ENCODE measurements at regions not wholly inside any gene's neighbourhood (a gene's known extent, or its start where the extent isn't known, plus 50 kb on each side); places are given as distances from the start of the nearest gene placed in this dataset.

DNA sequence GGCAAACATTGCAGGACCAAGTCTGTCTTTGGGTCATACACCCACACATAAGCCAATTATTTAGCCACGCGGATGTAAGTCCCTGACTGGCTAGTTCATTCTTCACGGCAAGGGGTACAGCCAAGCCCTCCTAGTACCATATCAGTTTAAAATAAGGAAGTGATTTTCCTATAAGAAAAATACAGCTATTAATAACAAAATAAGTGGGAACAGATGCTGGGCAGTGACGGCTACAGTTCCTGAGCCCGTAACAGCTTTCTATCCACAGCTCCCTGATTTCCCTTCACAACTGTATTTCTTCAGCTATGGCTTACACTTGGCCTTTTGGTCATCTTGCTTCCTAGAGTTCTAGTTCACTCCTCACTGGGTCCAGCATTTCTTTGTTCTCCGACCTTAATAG is 542.4 kb upstream of the C16orf82 start:
- Histone ChIP-seq H2AFZ (ENCODE audit: low read depth, low read length, poor library complexity, severe bottlenecking) (no peak overlapping the region), H3K36me3 (ENCODE audit: control insufficient read depth in 1 of 2, insufficient read depth in 2 of 2, low read length in 2 of 2) (no peaks in the 10 kb centered on the region), H3K9me2 (ENCODE audit: insufficient read depth) (no peaks in the 10 kb centered on the region), H3K9me3 (ENCODE audit: control insufficient read depth in 1 of 2, insufficient read depth in 1 of 2, low read depth in 1 of 2, low read length in 2 of 2) (peaks cover 3 to 4% of the 10 kb centered on the region in 2 experiments; a peak in 1 of 4 replicates), H3K4me3 (replicated peaks in 1 of 2; ENCODE audit: low read depth in 1 of 2, low read length in 2 of 2) (no peak overlapping the region), H3K4me2 (ENCODE audit: low read length) (no peak overlapping the region), H3K27me3 (ENCODE audit: insufficient read depth, low read length) (no peaks in the 10 kb centered on the region), H3K27ac (ENCODE audit: low read depth, low read length) (no peak overlapping the region), H3K9ac (ENCODE audit: low read length) (no peak overlapping the region), H3K4me1 (ENCODE audit: control insufficient read depth in 1 of 2, insufficient read depth in 2 of 2, low read length in 2 of 2) (no peaks in the 10 kb centered on the region), H3K79me2 (ENCODE audit: insufficient read depth, low read length) (no peaks in the 10 kb centered on the region), H4K20me1 (ENCODE audit: insufficient read depth) (no peaks in the 10 kb centered on the region)
- intact Hi-C loops (cut with micrococcal nuclease): no loop called here
- DNase-seq (ENCODE audit: low read depth, low spot score) (no peak), ATAC-seq (no peak)
- BruUV-seq (replicated peaks): no TSS peak
- POLR2A ChIA-PET: no interaction called here
- RAD21 ChIA-PET (ENCODE audit: low non-redundant PET in 1 of 2, low total read pairs in 2 of 2, uncharacterized antibody in 2 of 2, unreplicated experiment in 2 of 2): no interaction called here
- TF ChIP-seq EZH2phosphoT487 (IDR thresholded peaks at IDR 0.05; ENCODE audit: borderline replicate concordance) (no peak), CBX3 (IDR thresholded peaks at IDR 0.05; ENCODE audit: low read depth) (no peak)
- CTCF ChIA-PET: no interaction called here

- intact Hi-C loops (cut with micrococcal nuclease): no loop called here
- ChIA-PET CTCF (no interaction called here), RAD21 (ENCODE audit: low non-redundant PET in 1 of 2, low total read pairs in 2 of 2, uncharacterized antibody in 2 of 2, unreplicated experiment in 2 of 2) (no interaction called here), POLR2A (no interaction called here)
- Histone ChIP-seq H3K79me2 (ENCODE audit: insufficient read depth, low read length) (no peaks in the 10 kb centered on the region), H3K27ac (ENCODE audit: low read depth, low read length) (no peak overlapping the region), H3K36me3 (ENCODE audit: control insufficient read depth in 1 of 2, insufficient read depth in 2 of 2, low read length in 2 of 2) (no peaks in the 10 kb centered on the region), H2AFZ (ENCODE audit: low read depth, low read length, poor library complexity, severe bottlenecking) (no peak overlapping the region), H3K9me3 (ENCODE audit: control insufficient read depth in 1 of 2, insufficient read depth in 1 of 2, low read depth in 1 of 2, low read length in 2 of 2) (peaks cover 0 to 8% of the 10 kb centered on the region in 2 experiments; a peak in 1 of 4 replicates), H3K4me2 (ENCODE audit: low read length) (no peak overlapping the region), H4K20me1 (ENCODE audit: insufficient read depth) (no peaks in the 10 kb centered on the region), H3K9ac (ENCODE audit: low read length) (no peak overlapping the region), H3K9me2 (ENCODE audit: insufficient read depth) (no peaks in the 10 kb centered on the region), H3K4me3 (replicated peaks in 1 of 2; ENCODE audit: low read depth in 1 of 2, low read length in 2 of 2) (no peak overlapping the region), H3K4me1 (ENCODE audit: control insufficient read depth in 1 of 2, insufficient read depth in 2 of 2, low read length in 2 of 2) (no peaks in the 10 kb centered on the region), H3K27me3 (ENCODE audit: insufficient read depth, low read length) (no peaks in the 10 kb centered on the region)
- BruUV-seq (replicated peaks): no TSS peak
- ATAC-seq (no peak), DNase-seq (ENCODE audit: low read depth, low spot score) (no peak)
- TF ChIP-seq SIN3A (IDR thresholded peaks at IDR 0.05; ENCODE audit: low read depth) (no peak), EGR1 (IDR thresholded peaks at IDR 0.05; ENCODE audit: low read depth) (no peak), SP1 (IDR thresholded peaks at IDR 0.05; ENCODE audit: low read depth) (no peak), EZH2 (IDR thresholded peaks at IDR 0.05) (no peak), ATF3 (IDR thresholded peaks at IDR 0.05) (no peak), POLR2A (IDR thresholded peaks at IDR 0.05; ENCODE audit: borderline replicate concordance, extremely low read depth, insufficient read depth, insufficient read length) (no peak), EZH2phosphoT487 (IDR thresholded peaks at IDR 0.05; ENCODE audit: borderline replicate concordance) (no peak), RAD21 (IDR thresholded peaks at IDR 0.05; ENCODE audit: low read depth) (no peak), YY1 (IDR thresholded peaks at IDR 0.05; ENCODE audit: extremely low read depth, insufficient replicate concordance, low read depth, low read length) (no peak), ZNF274 (IDR thresholded peaks at IDR 0.05; ENCODE audit: low read depth, low read length) (no peak), REST (IDR thresholded peaks at IDR 0.05; ENCODE audit: low read depth) (no peak), TCF7L2 (IDR thresholded peaks at IDR 0.05; ENCODE audit: borderline replicate concordance, extremely low read depth, insufficient read depth, insufficient read length) (no peak)
- TF ChIP-seq, protein P1, sequence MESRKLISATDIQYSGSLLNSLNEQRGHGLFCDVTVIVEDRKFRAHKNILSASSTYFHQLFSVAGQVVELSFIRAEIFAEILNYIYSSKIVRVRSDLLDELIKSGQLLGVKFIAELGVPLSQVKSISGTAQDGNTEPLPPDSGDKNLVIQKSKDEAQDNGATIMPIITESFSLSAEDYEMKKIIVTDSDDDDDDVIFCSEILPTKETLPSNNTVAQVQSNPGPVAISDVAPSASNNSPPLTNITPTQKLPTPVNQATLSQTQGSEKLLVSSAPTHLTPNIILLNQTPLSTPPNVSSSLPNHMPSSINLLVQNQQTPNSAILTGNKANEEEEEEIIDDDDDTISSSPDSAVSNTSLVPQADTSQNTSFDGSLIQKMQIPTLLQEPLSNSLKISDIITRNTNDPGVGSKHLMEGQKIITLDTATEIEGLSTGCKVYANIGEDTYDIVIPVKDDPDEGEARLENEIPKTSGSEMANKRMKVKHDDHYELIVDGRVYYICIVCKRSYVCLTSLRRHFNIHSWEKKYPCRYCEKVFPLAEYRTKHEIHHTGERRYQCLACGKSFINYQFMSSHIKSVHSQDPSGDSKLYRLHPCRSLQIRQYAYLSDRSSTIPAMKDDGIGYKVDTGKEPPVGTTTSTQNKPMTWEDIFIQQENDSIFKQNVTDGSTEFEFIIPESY (IDR thresholded peaks at IDR 0.05; ENCODE audit: extremely low read depth, insufficient replicate concordance, low read length): no peak
Observed at GRCh38 chr16:26524846-26525245, 541.9 kb upstream of the C16orf82 start.
